ENCODE measurements at regions not wholly inside any gene's neighbourhood (a gene's known extent, or its start where the extent isn't known, plus 50 kb on each side); places are given as distances from the start of the nearest gene placed in this dataset.

DNA sequence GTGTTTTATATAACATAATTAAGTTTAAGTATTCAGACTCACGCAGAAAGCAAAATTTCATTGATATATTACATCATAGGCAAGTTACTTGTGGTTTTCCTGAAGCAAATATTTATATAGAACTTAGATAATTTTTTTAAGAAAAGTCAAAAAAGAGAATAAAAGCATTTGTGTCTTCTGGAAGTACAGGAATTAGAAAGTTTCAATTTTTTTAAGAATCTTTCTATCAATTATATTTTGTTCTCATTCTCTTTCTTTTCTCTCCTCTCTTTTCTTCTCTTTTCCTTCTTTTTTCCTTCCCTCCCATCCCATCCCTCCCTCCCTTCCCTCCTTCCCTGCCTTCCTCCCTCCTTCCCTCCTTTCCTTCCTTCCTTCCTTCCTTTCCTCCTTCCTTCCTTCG lies 120.7 kb upstream of the CDH8 start:
- TF ChIP-seq CTCF (IDR thresholded peaks at IDR 0.05) (no peak), POLR2A (IDR thresholded peaks at IDR 0.05) (no peak)

Data from thyroid gland (tissue), 4 donors.